Thoracic aorta (tissue), 2 donors: ENCODE measurements at regions not wholly inside any gene's neighbourhood (a gene's known extent, or its start where the extent isn't known, plus 50 kb on each side); places are given as distances from the start of the nearest gene placed in this dataset.

Experiments
- ATAC-seq: fragments of 150-250 bp; one replicate; pipeline ENCODE4 v1.8.0; 2017; ENCODE audit warnings: low read depth; ENCODE audit not compliant: insufficient number of reproducible peaks, low FRiP score
- DNase-seq: peaks from one replicate; pipeline ENCODE4 v3.0.0-alpha.2; 2020; ENCODE audit warnings: low spot score
- H3K27ac ChIP-seq, 2 donors: fragments of 200-600 bp; sonication (generic); 1 replicate in 1 of 2; 2 replicates in 1 of 2; pipeline ENCODE4 v1.5.1; 2016; ENCODE audit warnings: mild to moderate bottlenecking in 2 of 2, moderate library complexity in 2 of 2
- H3K27me3 ChIP-seq: fragments of 200-600 bp; sonication (generic); replicated peaks from 2 replicates; pipeline ENCODE4 v1.6.0; 2016; ENCODE audit warnings: mild to moderate bottlenecking; ENCODE audit not compliant: insufficient read depth
- H3K36me3 ChIP-seq: fragments of 200-600 bp; sonication (generic); one replicate; pipeline ENCODE4 v1.5.1; 2016
- H3K4me1 ChIP-seq, 2 donors: fragments of 200-600 bp; sonication (generic); 1 replicate in 1 of 2; 2 replicates in 1 of 2; pipeline versions ENCODE4 v1.5.1 to v1.6.0; 2016; ENCODE audit warnings: low read depth in 2 of 2, mild to moderate bottlenecking in 1 of 2; ENCODE audit not compliant: control insufficient read depth in 1 of 2
- H3K4me3 ChIP-seq: fragments of 200-600 bp; sonication (generic); 2 replicates; pipeline ENCODE4 v1.5.1; 2016; ENCODE audit warnings: mild to moderate bottlenecking
- H3K9me3 ChIP-seq: fragments of 200-600 bp; sonication (generic); 2 replicates; pipeline ENCODE4 v1.5.1; 2016
- CTCF ChIP-seq: fragments of 200-600 bp; sonication (generic); IDR thresholded peaks from one replicate; pipeline ENCODE4 v1.5.1; 2019; ENCODE audit warnings: antibody characterized with exemption

- no peaks in the 10 kb centered on the region for H3K36me3 ChIP-seq
- no peak for TF ChIP-seq CTCF
- H3K9me3 ChIP-seq = no peaks in the 10 kb centered on the region
- no peaks in the 10 kb centered on the region for H3K4me1 ChIP-seq
- no peaks in the 10 kb centered on the region for H3K27me3 ChIP-seq
- ATAC-seq (no peak), DNase-seq (no peak)
- H3K4me3 ChIP-seq = no peak overlapping the region
- no peak overlapping the region for H3K27ac ChIP-seq
Measured at GRCh38 chr20:41782730-41783406, 164.7 kb upstream of the CHD6 start.

GRCh38 chr20:41782255-41782654 is 164.1 kb upstream of the CHD6 start:
- ATAC-seq (no peak), DNase-seq (no peak)
- no peaks in the 10 kb centered on the region for H3K36me3 ChIP-seq
- no peaks in the 10 kb centered on the region for H3K4me1 ChIP-seq
- H3K4me3 ChIP-seq = no peak overlapping the region
- TF ChIP-seq CTCF = no peak
- H3K27ac ChIP-seq = no peak overlapping the region
- no peaks in the 10 kb centered on the region for H3K9me3 ChIP-seq
- no peaks in the 10 kb centered on the region for H3K27me3 ChIP-seq

- ATAC-seq (no peak), DNase-seq (no peak)
- Histone ChIP-seq H3K27ac (no peak overlapping the region), H3K9me3 (no peaks in the 10 kb centered on the region), H3K36me3 (no peaks in the 10 kb centered on the region), H3K27me3 (no peaks in the 10 kb centered on the region), H3K4me3 (no peak overlapping the region), H3K4me1 (no peaks in the 10 kb centered on the region)
- TF ChIP-seq CTCF = no peak
Measured at GRCh38 chr20:41776421-41776820, 158.2 kb upstream of the CHD6 start.

- no peak overlapping the region for H3K27ac ChIP-seq
- ATAC-seq = no peak
Measured at GRCh38 chr20:41774291-41774690, 156.1 kb upstream of the CHD6 start.

GRCh38 chr20:41770965-41771364 is 152.8 kb upstream of the CHD6 start:
- DNase-seq = no peak
- H3K27me3 ChIP-seq = no peaks in the 10 kb centered on the region
- TF ChIP-seq CTCF = no peak

More at GRCh38 chr20:41774291-41774690, 156.1 kb upstream of the CHD6 start:
- TF ChIP-seq CTCF = no peak
- H3K36me3 ChIP-seq = no peaks in the 10 kb centered on the region
- no peak overlapping the region for H3K4me3 ChIP-seq
- DNase-seq = no peak
- H3K9me3 ChIP-seq = no peaks in the 10 kb centered on the region
- no peaks in the 10 kb centered on the region for H3K4me1 ChIP-seq
- no peaks in the 10 kb centered on the region for H3K27me3 ChIP-seq

More at GRCh38 chr20:41770965-41771364, 152.8 kb upstream of the CHD6 start:
- H3K9me3 ChIP-seq = no peaks in the 10 kb centered on the region
- no peak for ATAC-seq
- H3K27ac ChIP-seq = no peak overlapping the region
- no peak overlapping the region for H3K4me3 ChIP-seq
- H3K4me1 ChIP-seq = no peaks in the 10 kb centered on the region
- no peaks in the 10 kb centered on the region for H3K36me3 ChIP-seq
